Breast epithelium (tissue), 3 donors: ENCODE measurements at regions not wholly inside any gene's neighbourhood (a gene's known extent, or its start where the extent isn't known, plus 50 kb on each side); places are given as distances from the start of the nearest gene placed in this dataset.

ENCODE experiments used
- CTCF ChIP-seq, 3 donors: fragments of 450-650 bp; IDR thresholded peaks; one replicate each; pipeline ENCODE4 v1.5.1; 2016 to 2017; ENCODE audit warnings: antibody characterized with exemption in 3 of 3, mild to moderate bottlenecking in 3 of 3, moderate library complexity in 3 of 3
- POLR2A ChIP-seq: fragments of 450-650 bp; IDR thresholded peaks from one replicate; pipeline ENCODE4 v1.6.1; 2016; ENCODE audit warnings: antibody characterized with exemption, mild to moderate bottlenecking, moderate library complexity
- POLR2AphosphoS5 ChIP-seq, 3 donors: sonication (generic); formaldehyde crosslinking; IDR thresholded peaks; one replicate each; pipeline ENCODE4 v1.6.1; 2017; ENCODE audit warnings: antibody characterized with exemption in 3 of 3

- TF ChIP-seq POLR2A (no peak), CTCF (IDR thresholded peaks at IDR 0.05) (no peak), POLR2AphosphoS5 (IDR thresholded peaks at IDR 0.05) (no peak)
Measured at GRCh38 chr4:182140547-182140946, 102.7 kb upstream of the TENM3 start.
